Stimulated activated CD4-positive, alpha-beta T cell treated with anti-CD3 and anti-CD28 coated beads, Interleukin-15, amount 100 ng/mL, for 24 hours (primary cell): ENCODE measurements at regions not wholly inside any gene's neighbourhood (a gene's known extent, or its start where the extent isn't known, plus 50 kb on each side); places are given as distances from the start of the nearest gene placed in this dataset.
A peak's percentile ranks its signal among the peaks of the same experiment; 100 is the strongest.
"Not testable (repeated sequence)": the region's sequence is repeated elsewhere in the genome, so short reads cannot be mapped to it uniquely, and the experiment has no call there.

Source experiments
- DNase-seq: peaks from one replicate; pipeline ENCODE4 v3.0.0-alpha.2; 2020

- no peak for DNase-seq
Observed at GRCh38 chr13:50200569-50200968, 185.3 kb downstream of the KCNRG start.

DNA sequence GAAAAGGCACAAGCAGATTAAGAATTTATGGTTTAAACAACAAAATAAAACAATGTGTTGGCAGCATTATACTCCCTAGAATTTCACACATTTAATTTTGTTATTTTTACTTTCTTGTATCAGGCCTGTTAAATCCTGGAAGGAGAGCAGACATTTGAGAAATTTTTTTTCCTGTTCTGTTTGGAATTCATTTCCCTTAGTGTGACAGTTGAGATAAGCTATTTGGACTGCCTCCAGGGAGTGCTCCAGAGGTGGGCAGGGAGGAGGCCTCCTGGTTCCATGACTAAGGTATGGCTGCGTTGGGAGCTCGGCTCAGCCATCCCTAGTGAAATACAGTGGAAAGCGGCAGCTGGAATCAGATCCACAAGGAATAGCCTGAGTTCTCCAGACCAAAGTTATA, 185.7 kb downstream of the KCNRG start:
- DNase-seq: no peak

DNA sequence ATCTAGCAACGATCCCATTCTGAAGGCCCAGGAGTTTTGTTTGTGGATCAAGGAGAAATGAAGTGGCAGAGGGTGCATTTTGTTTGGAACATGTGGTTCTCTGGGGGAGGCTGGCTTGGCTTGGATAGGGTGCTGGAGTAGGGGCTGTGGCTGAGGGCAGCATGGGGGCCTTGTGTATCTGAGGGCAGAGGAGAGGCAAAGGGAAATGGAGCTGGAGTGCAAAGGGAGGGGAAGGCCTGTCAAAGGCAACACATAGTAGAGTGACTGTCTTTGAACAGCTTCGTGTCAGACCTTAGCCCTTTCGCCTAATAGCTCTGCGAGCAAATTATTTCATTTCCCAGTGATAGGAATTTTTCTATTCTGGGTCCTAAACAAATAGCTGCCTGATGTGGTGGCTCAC, 187.2 kb downstream of the KCNRG start:
- no peak for DNase-seq

- DNase-seq: no peak
Observed at GRCh38 chr13:50203256-50203941, 188.2 kb downstream of the KCNRG start.

- no peak for DNase-seq
Observed at GRCh38 chr13:50205581-50205980, 190.3 kb downstream of the KCNRG start.

DNA sequence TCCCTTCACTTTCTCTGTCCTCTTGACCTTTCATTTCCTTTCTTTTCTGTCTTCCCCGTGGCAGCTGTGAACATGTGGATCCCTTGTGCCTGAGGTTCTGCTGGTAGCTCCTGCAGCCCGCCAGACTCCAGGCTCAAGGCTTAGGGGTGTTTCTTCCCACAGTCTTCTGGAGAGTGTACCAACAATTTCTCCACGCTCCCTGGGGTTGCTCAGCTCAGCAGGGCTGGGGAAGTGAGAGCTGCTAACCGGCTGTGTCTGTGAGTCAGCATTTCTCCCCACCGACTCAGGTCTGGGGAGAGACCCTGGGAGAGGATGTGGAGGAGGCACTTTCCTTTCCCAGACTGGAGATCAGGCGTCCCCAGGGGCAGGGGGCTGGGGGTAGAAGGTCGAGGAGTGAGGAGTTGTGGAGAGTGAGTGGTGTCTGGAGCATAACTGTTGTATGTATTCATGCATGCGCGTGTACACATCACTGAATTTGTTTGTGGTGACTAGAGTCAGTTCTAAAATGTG, 193.6 kb downstream of the KCNRG start:
- no peak for DNase-seq

- no peak for DNase-seq
Observed at GRCh38 chr13:50209631-50210030, 194.4 kb downstream of the KCNRG start.

DNA sequence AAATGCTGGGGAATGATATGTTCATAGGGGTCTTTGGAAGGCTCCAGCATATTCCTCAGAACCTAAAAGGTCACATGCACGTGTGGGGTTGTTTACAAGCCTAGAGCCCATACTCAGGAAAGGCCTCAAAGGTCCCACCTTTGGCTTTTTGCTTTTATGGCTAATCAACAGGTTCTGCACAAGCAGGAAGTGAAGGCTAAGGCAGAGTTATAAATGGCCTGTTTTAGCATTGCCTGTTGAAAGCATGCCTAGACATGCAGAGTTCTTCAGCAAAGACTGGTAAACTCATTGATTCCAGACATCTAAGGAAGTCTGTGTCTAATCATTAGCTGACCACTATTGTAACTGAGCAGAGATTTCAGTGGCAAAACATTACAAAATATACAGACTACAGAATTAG, 198.3 kb downstream of the KCNRG start:
- DNase-seq: no peak

DNA sequence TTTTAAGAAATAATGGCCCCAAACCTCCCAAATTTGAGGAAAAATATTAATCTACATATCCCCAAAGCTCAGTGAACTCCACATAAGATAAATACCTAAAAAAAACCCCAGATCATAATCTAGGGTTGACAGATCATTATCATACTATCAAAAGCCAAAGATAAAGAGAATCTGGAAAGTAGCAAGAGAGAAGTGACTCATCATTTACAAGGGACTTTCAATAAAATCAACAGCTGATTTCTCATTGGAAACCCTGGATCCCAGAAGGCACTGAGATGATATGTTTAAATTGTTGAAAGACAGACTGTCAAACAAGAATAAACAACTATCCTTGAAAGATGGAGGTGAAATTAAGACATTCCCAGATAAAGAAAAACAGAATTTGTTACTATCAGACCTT, 199.3 kb downstream of the KCNRG start:
- no peak for DNase-seq

GRCh38 chr13:50215399-50215798, 200.2 kb downstream of the KCNRG start:
- DNase-seq: no peak

DNA sequence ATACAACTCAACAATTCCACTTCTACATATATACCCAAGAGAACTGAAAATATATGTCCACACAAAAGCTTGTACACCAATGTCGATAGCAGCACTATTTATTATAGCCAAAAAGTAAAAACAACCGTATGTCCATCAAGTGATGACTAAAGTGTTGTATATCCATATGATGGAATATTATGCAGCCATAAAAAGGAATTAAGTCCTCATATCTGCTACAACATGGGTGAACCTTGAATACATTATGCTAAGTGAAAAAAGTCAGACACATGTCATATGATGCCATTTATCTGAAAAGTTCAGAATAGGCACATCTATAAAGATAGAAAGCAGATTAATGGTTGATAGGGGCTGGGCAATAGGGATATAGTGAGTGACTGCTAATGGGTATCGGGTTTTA, 204.5 kb downstream of the KCNRG start:
- DNase-seq: no peak

- DNase-seq: no peak
Observed at GRCh38 chr13:50220938-50221337, 205.7 kb downstream of the KCNRG start.

- DNase-seq: peak; percentile 18
Observed at GRCh38 chr13:50222569-50223332, 207.5 kb downstream of the KCNRG start.

DNA sequence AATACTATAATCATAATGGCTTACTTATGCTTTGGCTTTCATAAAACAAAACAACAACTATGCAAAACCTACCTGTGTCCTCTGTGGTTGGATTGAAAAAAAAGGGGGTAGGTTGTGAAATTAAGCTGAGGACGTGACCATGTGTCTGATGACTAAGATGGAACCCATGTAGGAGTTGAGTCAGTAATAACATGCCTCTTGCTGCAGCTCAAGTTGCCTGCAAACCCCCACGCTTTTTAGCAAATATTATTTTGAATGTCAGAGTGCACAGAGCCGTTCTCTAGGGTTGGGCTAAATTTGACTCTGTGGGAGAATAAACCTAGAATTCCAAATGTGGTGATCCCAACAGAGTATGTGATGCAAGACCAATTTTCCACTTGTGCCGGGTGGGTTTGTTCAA, 209.3 kb downstream of the KCNRG start:
- DNase-seq: peak; percentile 40

GRCh38 chr13:50225193-50226155, 210.2 kb downstream of the KCNRG start:
- DNase-seq: no peak

- no peak for DNase-seq
Observed at GRCh38 chr13:50226515-50227155, 211.4 kb downstream of the KCNRG start.

DNA sequence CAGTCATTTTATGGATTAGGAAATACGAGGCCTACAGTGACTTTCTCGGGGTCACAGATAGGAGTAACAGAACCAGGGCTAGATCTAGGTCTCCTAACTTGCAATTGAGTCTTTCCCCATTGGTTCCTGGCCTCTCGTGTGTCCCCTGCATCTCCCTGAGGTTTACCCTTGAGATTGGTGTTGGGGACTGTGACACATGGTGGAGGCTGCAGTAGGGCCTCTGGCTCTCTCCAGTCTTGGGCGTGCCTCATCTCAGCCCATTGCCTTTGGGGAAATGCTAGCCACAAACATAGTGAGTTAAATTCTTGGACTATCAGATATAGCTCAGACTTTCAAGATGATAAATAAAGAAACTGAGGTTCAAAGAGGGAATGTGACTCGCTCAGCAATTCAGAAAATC, 212.1 kb downstream of the KCNRG start:
- DNase-seq: peak; percentile 53

DNA sequence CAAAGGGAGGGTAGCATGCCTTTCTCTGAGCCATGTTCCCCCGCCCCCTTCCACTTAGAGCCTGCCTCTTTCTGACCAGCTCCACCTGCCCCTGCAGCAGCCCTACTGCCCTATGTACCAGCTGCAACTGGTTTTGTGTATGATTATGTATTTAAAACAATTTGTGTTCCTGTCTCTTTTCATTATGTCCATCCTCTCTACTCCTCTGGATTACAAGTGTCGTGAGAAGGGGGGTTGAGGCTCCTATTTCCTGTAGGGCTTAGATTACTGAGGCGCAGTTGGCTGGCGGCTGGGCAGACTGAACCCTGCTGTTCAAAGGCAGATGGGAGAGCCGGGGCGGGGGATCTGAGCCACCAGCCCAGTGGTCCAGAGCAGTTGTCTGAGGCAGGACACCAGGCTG, 213.3 kb downstream of the KCNRG start:
- no peak for DNase-seq

GRCh38 chr13:50229960-50230661, 214.9 kb downstream of the KCNRG start:
- DNase-seq: no peak

GRCh38 chr13:50230662-50230978, 215.4 kb downstream of the KCNRG start:
- DNase-seq: no peak

GRCh38 chr13:50233574-50233973, 218.3 kb downstream of the KCNRG start:
- not testable (repeated sequence) for DNase-seq
